Activated CD4-positive, alpha-beta memory T cell treated with anti-CD3 and anti-CD28 coated beads for 36 hours (primary cell): ENCODE measurements at regions not wholly inside any gene's neighbourhood (a gene's known extent, or its start where the extent isn't known, plus 50 kb on each side); places are given as distances from the start of the nearest gene placed in this dataset.

Source experiments
- CTCF ChIA-PET: fragments of 350-600 bp; sonication (Branson Sonifier 250); formaldehyde crosslinking; loops from one replicate; lab custom pipeline; 2021; ENCODE audit warnings: antibody characterized with exemption, inconsistent platforms; lab: Charles Lee
- POLR2A ChIA-PET: fragments of 350-600 bp; sonication (Branson Sonifier 250); formaldehyde crosslinking; loops from one replicate; lab custom pipeline; 2021; ENCODE audit warnings: antibody characterized with exemption; lab: Charles Lee
- DNase-seq: peaks from one replicate; pipeline ENCODE4 v3.0.0-alpha.2; 2020
- H3K27ac Mint-ChIP-seq: one replicate; pipeline ENCODE4 v1.8.0; 2021; ENCODE audit warnings: mixed read lengths
- H3K27me3 Mint-ChIP-seq: one replicate; pipeline ENCODE4 v1.8.0; 2021; ENCODE audit warnings: mixed read lengths
- H3K36me3 Mint-ChIP-seq: one replicate; pipeline ENCODE4 v1.8.0; 2021; ENCODE audit warnings: mixed read lengths
- H3K4me1 Mint-ChIP-seq: one replicate; pipeline ENCODE4 v1.8.0; 2021; ENCODE audit warnings: low read depth, mixed read lengths
- H3K4me3 Mint-ChIP-seq: one replicate; pipeline ENCODE4 v1.8.0; 2021; ENCODE audit warnings: mild to moderate bottlenecking, mixed read lengths
- H3K9me3 Mint-ChIP-seq: one replicate; pipeline ENCODE4 v1.8.0; 2021; ENCODE audit warnings: mixed read lengths
- intact Hi-C: fragments of 100-400 bp; cut with micrococcal nuclease; formaldehyde crosslinking; loops from one replicate; pipeline ENCODE4 v1.15.1; 2023

GRCh38 chr9:80518441-80518840, 946.7 kb downstream of the TLE4 start:
- no peak overlapping the region for H3K27ac Mint-ChIP-seq
- ChIA-PET POLR2A (no interaction called here), CTCF (no interaction called here)
- no peak overlapping the region for H3K4me3 Mint-ChIP-seq
- H3K36me3 Mint-ChIP-seq = peaks cover 1% of the 10 kb centered on the region
- no peaks in the 10 kb centered on the region for H3K4me1 Mint-ChIP-seq
- intact Hi-C loops = no loop called here
- no peaks in the 10 kb centered on the region for H3K27me3 Mint-ChIP-seq
- DNase-seq = no peak
- peaks cover 25% of the 10 kb centered on the region for H3K9me3 Mint-ChIP-seq

GRCh38 chr9:80516679-80517078, 944.9 kb downstream of the TLE4 start:
- no peak overlapping the region for H3K27ac Mint-ChIP-seq
- ChIA-PET CTCF (no interaction called here), POLR2A (no interaction called here)
- no peaks in the 10 kb centered on the region for H3K27me3 Mint-ChIP-seq
- peaks cover 1% of the 10 kb centered on the region for H3K36me3 Mint-ChIP-seq
- DNase-seq = no peak
- no peaks in the 10 kb centered on the region for H3K4me1 Mint-ChIP-seq
- peaks cover 28% of the 10 kb centered on the region for H3K9me3 Mint-ChIP-seq
- H3K4me3 Mint-ChIP-seq = no peak overlapping the region
- intact Hi-C loops = no loop called here

DNA sequence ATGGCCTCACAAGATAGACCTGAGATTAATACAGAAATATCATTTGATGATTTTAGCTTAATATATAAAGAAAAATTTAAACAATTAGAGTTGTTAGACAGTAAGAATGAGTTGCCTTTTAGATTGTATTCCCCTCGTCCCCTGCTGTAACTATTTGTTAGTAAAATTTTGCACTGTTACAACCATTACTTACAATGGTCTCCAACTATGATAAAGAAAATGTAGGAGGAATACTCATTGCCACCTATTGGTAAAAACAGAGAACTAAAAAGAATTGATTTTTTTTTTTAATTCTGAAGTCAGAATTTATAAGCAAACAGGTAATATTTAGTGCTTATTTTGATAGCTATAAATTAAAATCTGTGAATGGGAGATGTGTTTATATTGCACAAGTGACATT, 937.6 kb downstream of the TLE4 start:
- Mint-ChIP-seq H3K36me3 (no peaks in the 10 kb centered on the region), H3K9me3 (peaks cover 2% of the 10 kb centered on the region), H3K4me1 (no peaks in the 10 kb centered on the region), H3K4me3 (no peak overlapping the region), H3K27me3 (no peaks in the 10 kb centered on the region), H3K27ac (no peak overlapping the region)
- no peak for DNase-seq
- ChIA-PET POLR2A (no interaction called here), CTCF (no interaction called here)
- intact Hi-C loops = no loop called here

DNA sequence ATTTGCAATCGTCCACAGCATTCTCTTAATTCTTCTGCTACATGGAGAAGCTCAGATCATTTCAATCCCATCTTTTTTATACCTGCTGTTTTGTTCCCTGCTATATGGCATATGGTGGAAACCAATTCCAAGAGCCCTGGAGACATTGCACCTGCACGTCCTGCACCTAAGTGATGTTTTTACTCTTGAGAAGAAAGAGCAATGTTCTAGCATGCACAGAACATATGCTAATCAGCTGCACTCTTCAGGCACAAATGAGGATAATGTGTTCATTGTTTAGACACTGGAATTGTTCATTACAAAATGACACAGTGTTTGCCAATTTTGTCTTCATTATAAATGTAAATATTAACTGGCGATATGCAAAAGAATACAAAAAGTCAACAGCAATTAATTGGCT, 935.8 kb downstream of the TLE4 start:
- Mint-ChIP-seq H3K27ac (no peak overlapping the region), H3K27me3 (no peaks in the 10 kb centered on the region), H3K9me3 (peaks cover 2% of the 10 kb centered on the region), H3K36me3 (no peaks in the 10 kb centered on the region), H3K4me1 (no peaks in the 10 kb centered on the region), H3K4me3 (no peak overlapping the region)
- intact Hi-C loops = no loop called here
- POLR2A ChIA-PET = no interaction called here
- no peak for DNase-seq
- CTCF ChIA-PET = no interaction called here

GRCh38 chr9:80504601-80505230, 933.0 kb downstream of the TLE4 start:
- no peak overlapping the region for H3K27ac Mint-ChIP-seq

GRCh38 chr9:80503671-80504281, 932.0 kb downstream of the TLE4 start:
- DNase-seq = no peak
- ChIA-PET POLR2A (no interaction called here), CTCF (no interaction called here)
- Mint-ChIP-seq H3K27me3 (no peaks in the 10 kb centered on the region), H3K9me3 (no peaks in the 10 kb centered on the region), H3K36me3 (no peaks in the 10 kb centered on the region), H3K4me3 (no peak overlapping the region), H3K27ac (no peak overlapping the region), H3K4me1 (no peaks in the 10 kb centered on the region)
- intact Hi-C loops = no loop called here

More at GRCh38 chr9:80504601-80505230, 933.0 kb downstream of the TLE4 start:
- DNase-seq = no peak
- no peaks in the 10 kb centered on the region for H3K36me3 Mint-ChIP-seq
- ChIA-PET POLR2A (no interaction called here), CTCF (no interaction called here)
- H3K9me3 Mint-ChIP-seq = no peaks in the 10 kb centered on the region
- H3K27me3 Mint-ChIP-seq = no peaks in the 10 kb centered on the region
- H3K4me3 Mint-ChIP-seq = no peak overlapping the region
- H3K4me1 Mint-ChIP-seq = no peaks in the 10 kb centered on the region
- intact Hi-C loops = no loop called here

DNA sequence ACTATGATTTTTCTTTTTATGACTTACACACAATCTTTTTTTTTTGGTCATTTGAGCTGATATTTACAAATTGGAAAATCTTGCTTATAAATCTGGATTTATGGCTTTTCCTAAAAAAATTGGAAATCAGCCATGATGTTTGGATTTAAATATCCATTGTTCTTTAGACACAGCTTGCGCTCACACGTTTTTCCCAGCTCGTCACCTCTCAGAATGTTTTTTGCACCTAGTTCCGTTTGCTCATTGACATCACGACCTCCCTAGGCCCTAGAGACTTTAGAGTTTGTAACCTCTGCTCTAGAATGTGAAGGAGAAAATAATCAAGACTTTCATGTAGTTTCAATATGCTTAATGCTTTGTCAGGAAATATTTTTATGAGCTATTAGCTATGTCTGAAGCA, 930.5 kb downstream of the TLE4 start:
- H3K4me1 Mint-ChIP-seq = no peaks in the 10 kb centered on the region
- no peaks in the 10 kb centered on the region for H3K27me3 Mint-ChIP-seq
- H3K36me3 Mint-ChIP-seq = no peaks in the 10 kb centered on the region
- intact Hi-C loops = no loop called here
- H3K9me3 Mint-ChIP-seq = no peaks in the 10 kb centered on the region
- H3K4me3 Mint-ChIP-seq = no peak overlapping the region
- ChIA-PET CTCF (no interaction called here), POLR2A (no interaction called here)
- no peak overlapping the region for H3K27ac Mint-ChIP-seq
- DNase-seq = no peak

- H3K4me1 Mint-ChIP-seq = no peaks in the 10 kb centered on the region
- CTCF ChIA-PET = no interaction called here
Observed at GRCh38 chr9:80501635-80502034, 929.9 kb downstream of the TLE4 start.

GRCh38 chr9:80500300-80500699, 928.5 kb downstream of the TLE4 start:
- H3K4me1 Mint-ChIP-seq = no peaks in the 10 kb centered on the region
- no peak overlapping the region for H3K4me3 Mint-ChIP-seq
- ChIA-PET CTCF (no interaction called here), POLR2A (no interaction called here)
- H3K9me3 Mint-ChIP-seq = no peaks in the 10 kb centered on the region
- H3K36me3 Mint-ChIP-seq = no peaks in the 10 kb centered on the region
- H3K27ac Mint-ChIP-seq = no peak overlapping the region
- intact Hi-C loops = no loop called here
- no peaks in the 10 kb centered on the region for H3K27me3 Mint-ChIP-seq
- no peak for DNase-seq

More at GRCh38 chr9:80501635-80502034, 929.9 kb downstream of the TLE4 start:
- POLR2A ChIA-PET = no interaction called here
- no peaks in the 10 kb centered on the region for H3K9me3 Mint-ChIP-seq
- no peak for DNase-seq
- no peak overlapping the region for H3K27ac Mint-ChIP-seq
- H3K27me3 Mint-ChIP-seq = no peaks in the 10 kb centered on the region
- H3K36me3 Mint-ChIP-seq = no peaks in the 10 kb centered on the region
- H3K4me3 Mint-ChIP-seq = no peak overlapping the region
- intact Hi-C loops = no loop called here

DNA sequence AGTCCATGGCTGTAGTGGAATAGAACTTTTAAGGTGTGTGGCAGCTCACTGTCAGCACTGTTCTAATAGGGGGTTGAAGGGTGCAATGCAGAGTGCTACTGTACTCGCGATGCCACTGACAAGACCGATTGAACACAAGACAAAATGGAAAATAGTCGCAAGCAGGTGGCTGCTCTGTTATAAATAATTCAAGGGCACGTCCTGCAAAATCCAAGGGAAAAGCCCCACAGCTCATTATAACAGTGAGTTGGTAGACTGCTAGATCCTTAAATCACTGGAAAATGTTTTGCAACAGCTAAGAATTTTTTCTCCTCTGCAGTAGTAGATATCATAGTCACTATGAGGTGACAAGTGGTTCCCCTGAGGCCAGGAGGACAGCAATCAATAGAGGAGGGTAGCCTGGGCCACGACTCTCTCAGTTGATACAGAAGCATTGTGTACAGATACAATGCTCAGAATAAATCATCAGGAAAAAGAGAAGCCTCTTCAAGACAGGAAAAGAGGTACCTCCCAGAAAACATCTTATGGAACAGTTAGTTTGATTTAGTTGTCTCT, 926.3 kb downstream of the TLE4 start:
- POLR2A ChIA-PET = no interaction called here
- no peak for DNase-seq
- CTCF ChIA-PET = no interaction called here
- no peaks in the 10 kb centered on the region for H3K4me1 Mint-ChIP-seq
- H3K9me3 Mint-ChIP-seq = no peaks in the 10 kb centered on the region
- intact Hi-C loops = no loop called here
- H3K4me3 Mint-ChIP-seq = no peak overlapping the region
- H3K27me3 Mint-ChIP-seq = no peaks in the 10 kb centered on the region
- H3K36me3 Mint-ChIP-seq = no peaks in the 10 kb centered on the region
- H3K27ac Mint-ChIP-seq = no peak overlapping the region

DNA sequence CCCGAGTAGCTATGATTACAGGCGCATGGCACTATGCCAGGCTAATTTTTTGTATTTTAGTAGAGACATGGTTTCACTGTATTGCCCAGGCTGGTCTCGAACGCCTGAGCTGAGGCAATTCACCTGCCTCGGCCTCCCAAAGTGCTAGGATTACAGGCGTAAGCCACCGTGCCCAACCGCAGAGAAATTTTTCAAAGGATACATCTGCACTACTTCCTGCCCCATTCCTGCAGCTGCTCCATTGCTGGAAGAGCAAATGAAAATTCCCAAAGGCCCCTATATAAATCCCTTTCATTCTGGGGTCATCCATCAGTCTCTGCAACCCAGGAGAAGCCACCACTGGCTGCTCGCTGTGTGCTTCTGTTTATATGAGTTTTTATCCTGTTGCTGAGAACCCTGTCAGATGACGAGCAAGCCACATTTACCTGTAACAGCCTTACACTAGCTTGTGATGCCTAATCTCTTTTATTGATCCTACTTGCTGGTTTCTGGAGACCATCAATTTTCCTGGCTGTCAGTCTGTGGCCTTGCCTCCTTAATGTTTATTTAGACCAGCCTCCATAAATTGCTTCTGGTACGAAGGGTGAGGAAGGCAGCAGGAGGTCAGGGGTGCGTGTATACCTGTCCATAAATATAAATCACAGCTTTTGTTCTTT, 925.3 kb downstream of the TLE4 start:
- DNase-seq = no peak
- POLR2A ChIA-PET = no interaction called here

DNA sequence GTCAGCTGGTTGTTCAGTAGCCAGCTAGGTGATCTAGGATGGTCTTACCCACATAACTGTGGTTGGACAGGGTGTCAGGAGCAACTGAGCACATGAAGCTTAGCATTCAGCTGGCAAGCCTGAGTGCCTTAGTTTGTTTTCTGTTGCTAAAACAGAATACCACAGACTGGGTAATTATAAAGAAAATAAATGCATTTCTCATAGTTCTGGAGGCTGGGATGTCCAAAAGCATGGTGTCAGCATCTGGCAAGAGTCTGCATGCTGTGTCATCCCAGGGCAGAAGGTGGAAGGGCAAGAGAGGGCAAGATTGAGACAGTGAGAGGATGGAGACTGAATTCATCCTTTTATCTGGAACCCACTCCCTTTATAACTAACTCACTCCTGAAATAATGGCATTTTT, 921.5 kb downstream of the TLE4 start:
- no peak overlapping the region for H3K4me3 Mint-ChIP-seq
- no peaks in the 10 kb centered on the region for H3K4me1 Mint-ChIP-seq
- intact Hi-C loops = no loop called here
- H3K36me3 Mint-ChIP-seq = no peaks in the 10 kb centered on the region
- no peak overlapping the region for H3K27ac Mint-ChIP-seq
- H3K27me3 Mint-ChIP-seq = no peaks in the 10 kb centered on the region
- ChIA-PET POLR2A (no interaction called here), CTCF (no interaction called here)
- no peak for DNase-seq
- no peaks in the 10 kb centered on the region for H3K9me3 Mint-ChIP-seq

More for the DNA sequence above, 925.3 kb downstream of the TLE4 start:
- no peak overlapping the region for H3K4me3 Mint-ChIP-seq
- H3K4me1 Mint-ChIP-seq = no peaks in the 10 kb centered on the region
- intact Hi-C loops = no loop called here
- H3K36me3 Mint-ChIP-seq = no peaks in the 10 kb centered on the region
- no peaks in the 10 kb centered on the region for H3K27me3 Mint-ChIP-seq
- H3K27ac Mint-ChIP-seq = no peak overlapping the region
- H3K9me3 Mint-ChIP-seq = no peaks in the 10 kb centered on the region
- CTCF ChIA-PET = no interaction called here
